ENCODE measurements at regions not wholly inside any gene's neighbourhood (a gene's known extent, or its start where the extent isn't known, plus 50 kb on each side); places are given as distances from the start of the nearest gene placed in this dataset.
"Not testable (repeated sequence)": the region's sequence is repeated elsewhere in the genome, so short reads cannot be mapped to it uniquely, and the experiment has no call there.

DNA sequence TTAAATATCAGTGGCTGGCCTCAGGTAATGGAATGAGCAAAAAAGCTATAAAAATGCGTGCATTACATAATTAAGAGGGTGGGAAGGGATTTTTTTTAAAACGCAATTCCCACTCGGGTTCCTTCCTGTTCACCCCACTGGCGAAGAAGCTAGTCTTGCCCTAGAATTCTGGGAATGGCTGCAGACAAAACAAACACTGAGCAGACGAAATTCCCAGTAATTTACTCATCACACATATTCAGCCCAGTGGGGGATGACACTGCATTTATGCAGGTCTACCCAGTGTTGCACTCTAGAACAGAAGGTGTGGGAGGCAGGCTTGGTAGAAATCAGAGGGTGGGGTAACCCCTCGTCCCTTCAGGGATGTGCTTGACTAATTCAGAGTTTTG lies 2695.0 kb upstream of the DEFB115 start:
- Mint-ChIP-seq H3K4me1 (ENCODE audit: low read depth) (no peaks in the 10 kb centered on the region), H3K27ac (no peak overlapping the region), H3K27me3 (no peaks in the 10 kb centered on the region), H3K4me3 (no peak overlapping the region), H3K36me3 (ENCODE audit: low read depth) (peaks cover 26% of the 10 kb centered on the region), H3K9me3 (peaks cover 45% of the 10 kb centered on the region)

DNA sequence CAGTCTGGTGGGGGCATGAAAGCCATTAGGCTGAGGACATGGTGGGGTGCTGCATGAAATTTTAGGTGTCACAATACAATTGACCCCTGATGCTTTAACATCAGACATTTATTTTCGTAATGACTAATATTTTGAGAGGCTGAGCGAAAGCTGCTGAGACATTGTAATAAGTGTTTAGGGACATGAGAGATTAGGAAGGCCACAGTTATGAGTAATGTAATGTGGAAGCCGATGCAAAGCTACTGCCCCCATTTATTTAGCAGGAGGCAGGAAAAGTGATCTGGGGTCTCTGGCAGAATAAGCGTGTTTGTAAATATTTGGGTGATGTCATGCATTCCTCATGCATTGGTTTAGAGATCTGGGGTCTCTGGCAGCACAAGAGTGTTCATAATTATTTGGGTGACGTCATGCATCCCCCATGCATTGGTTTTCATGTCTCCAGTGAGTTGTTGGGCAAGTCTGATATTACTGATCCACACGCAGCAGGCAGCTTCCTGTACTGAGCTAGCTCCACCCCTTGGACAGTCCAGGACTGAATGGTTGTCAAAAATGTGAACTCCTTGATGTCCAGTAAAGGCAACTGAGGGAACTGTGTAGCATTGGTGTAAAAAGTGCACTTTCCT lies 2694.5 kb upstream of the DEFB115 start:
- Mint-ChIP-seq H3K36me3 (ENCODE audit: low read depth) (peaks cover 26% of the 10 kb centered on the region), H3K9me3 (peaks cover 43% of the 10 kb centered on the region)
- H3K4me3 Mint-ChIP-seq; H3K4me1 Mint-ChIP-seq (ENCODE audit: low read depth); H3K27me3 Mint-ChIP-seq; H3K27ac Mint-ChIP-seq: not testable (repeated sequence)

DNA sequence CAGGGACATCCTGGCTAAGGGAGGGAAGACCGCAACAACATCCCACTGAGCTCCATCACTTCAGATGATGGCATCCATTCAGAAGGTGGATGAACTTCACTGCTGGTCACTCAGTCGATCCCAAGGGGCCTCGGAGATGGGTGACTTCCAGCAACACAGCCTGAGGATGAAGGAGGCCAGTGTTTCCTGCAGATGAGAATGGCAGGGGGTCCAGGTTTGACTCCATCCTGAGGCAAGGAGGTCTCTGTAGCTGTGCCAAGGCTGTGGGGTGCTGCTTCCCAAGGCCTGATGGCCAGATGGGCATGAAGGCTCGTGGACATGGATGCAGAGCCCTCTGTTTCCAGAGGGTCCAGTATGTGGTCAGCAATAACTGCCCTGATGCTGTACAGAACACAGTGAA lies 2693.4 kb upstream of the DEFB115 start:
- Mint-ChIP-seq H3K36me3 (ENCODE audit: low read depth) (peaks cover 26% of the 10 kb centered on the region), H3K9me3 (peaks cover 38% of the 10 kb centered on the region)
- H3K4me1 Mint-ChIP-seq (ENCODE audit: low read depth); H3K27ac Mint-ChIP-seq; H3K4me3 Mint-ChIP-seq; H3K27me3 Mint-ChIP-seq: not testable (repeated sequence)

DNA sequence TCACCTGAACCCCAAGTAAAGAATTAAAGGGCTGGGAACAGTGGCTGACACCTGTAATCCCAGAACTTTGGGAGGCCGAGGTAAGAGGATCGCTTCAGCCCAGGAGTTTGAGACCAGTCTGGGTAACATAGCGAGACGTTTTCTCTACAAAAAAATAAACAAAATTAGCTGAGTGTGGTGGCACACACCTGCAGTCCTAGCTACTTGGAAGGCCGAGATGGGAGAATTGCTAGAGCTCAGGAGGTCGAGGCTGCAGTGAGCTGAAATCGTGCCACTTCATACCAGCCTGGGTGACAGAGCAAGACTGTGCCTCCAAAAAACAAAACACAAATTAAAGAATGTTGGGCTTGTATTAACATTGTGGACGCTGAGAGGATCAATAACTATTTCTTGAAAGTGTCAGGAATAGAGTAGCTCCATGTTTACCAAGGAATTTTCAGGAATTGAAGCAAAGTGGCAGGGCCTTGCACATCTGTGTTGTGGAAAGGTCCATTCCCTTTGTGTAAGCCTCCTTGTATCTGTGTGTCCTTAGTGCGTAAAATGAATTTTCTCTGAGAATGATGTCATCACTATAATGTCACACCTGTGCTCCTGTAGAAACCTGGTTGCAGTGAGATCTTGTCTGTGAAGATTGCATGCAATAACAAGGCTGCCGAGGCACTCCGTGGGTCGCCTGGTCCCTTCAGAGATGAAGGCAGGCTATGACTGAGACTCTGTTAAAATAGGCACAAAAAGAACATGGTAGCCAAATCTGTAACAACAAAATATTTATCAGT lies 2692.6 kb upstream of the DEFB115 start:
- not testable (repeated sequence) for H3K4me1 Mint-ChIP-seq (ENCODE audit: low read depth); H3K4me3 Mint-ChIP-seq; H3K27ac Mint-ChIP-seq; H3K27me3 Mint-ChIP-seq
- Mint-ChIP-seq H3K36me3 (ENCODE audit: low read depth) (peaks cover 26% of the 10 kb centered on the region), H3K9me3 (peaks cover 38% of the 10 kb centered on the region)

DNA sequence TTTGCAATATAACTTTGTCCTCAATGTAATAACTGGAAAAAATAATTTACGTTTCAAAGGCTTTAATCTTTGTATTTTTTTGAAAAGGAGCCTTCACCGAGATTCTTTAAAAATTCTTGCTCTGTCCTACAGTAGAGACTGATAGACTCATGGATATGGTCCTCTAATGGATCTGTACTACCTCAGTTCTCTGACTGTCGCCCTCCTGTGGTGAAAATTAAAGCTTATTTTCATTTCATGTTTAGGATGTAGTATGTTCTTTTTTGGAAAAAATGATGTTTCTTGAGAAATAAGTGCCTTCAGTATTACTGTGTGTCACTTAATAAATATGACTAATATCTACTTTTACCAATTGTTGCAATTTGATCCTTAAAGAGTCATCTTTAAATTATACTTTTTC lies 2681.5 kb upstream of the DEFB115 start:
- H3K9me3 Mint-ChIP-seq; H3K4me3 Mint-ChIP-seq; H3K27ac Mint-ChIP-seq; H3K4me1 Mint-ChIP-seq (ENCODE audit: low read depth); H3K27me3 Mint-ChIP-seq: not testable (repeated sequence)
- H3K36me3 Mint-ChIP-seq (ENCODE audit: low read depth): peaks cover 30% of the 10 kb centered on the region

DNA sequence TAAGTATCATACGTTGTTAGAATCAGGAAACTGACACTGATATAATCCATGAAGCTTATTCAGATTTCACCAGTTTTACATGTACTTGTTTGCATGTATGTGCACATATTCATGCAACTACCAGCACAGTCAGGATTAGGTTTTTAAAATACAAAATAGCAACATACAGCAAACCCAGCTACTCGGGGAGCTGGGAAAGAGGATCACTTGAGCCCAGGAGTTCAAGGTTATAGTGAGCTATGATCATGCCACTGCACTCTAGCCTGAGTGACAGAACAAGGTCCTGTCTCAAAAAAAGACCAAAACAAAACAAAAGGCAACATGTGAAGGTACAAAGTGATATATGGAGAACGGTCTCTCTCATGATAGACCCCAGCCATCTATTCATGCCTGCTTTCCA lies 2665.8 kb upstream of the DEFB115 start:
- H3K27me3 Mint-ChIP-seq, H3K9me3 Mint-ChIP-seq, H3K4me3 Mint-ChIP-seq, H3K27ac Mint-ChIP-seq: not testable (repeated sequence)
- peaks cover 22% of the 10 kb centered on the region for H3K36me3 Mint-ChIP-seq (ENCODE audit: low read depth)
- peaks cover 16% of the 10 kb centered on the region for H3K4me1 Mint-ChIP-seq (ENCODE audit: low read depth)

DNA sequence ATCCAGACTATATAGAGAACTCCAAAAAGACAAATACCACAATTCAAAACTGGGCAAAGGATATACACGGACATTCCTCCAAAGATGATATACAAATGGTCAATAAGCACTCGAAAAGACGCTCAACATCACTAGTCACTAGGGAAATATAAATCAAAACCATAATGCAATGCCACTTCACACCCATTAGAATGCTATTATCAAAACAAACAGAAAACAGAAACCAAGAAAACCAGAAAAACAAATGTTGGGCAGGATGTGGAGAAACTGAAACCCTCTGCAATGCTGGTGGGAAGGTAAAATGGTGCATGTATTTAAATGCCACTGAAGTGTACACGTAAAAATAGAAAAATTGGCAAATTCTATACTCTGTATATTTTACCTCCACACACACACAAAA lies 2664.1 kb upstream of the DEFB115 start:
- not testable (repeated sequence) for H3K4me3 Mint-ChIP-seq, H3K9me3 Mint-ChIP-seq, H3K27ac Mint-ChIP-seq, H3K27me3 Mint-ChIP-seq
- Mint-ChIP-seq H3K36me3 (ENCODE audit: low read depth) (peaks cover 29% of the 10 kb centered on the region), H3K4me1 (ENCODE audit: low read depth) (peaks cover 29% of the 10 kb centered on the region)

DNA sequence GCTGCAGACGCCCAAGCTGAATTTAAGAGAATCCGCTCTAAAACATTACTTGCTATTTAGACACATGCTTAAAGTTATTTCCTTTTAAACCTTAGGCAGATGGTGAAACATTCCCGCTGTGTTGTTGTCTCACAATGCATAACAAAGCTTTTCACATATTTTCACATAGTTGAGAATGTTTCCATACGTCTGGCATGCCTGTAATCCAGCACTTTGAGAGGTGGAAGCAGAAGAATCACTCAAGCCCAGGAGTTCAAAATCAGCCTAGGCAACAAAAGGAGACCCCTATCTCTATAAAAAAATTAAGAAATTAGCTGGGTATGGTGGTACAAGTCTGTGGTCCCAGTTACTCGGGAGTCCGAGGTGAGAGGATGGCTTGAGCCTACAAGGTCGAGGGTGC lies 2663.0 kb upstream of the DEFB115 start:
- H3K4me3 Mint-ChIP-seq, H3K27ac Mint-ChIP-seq, H3K27me3 Mint-ChIP-seq, H3K9me3 Mint-ChIP-seq: not testable (repeated sequence)
- Mint-ChIP-seq H3K36me3 (ENCODE audit: low read depth) (peaks cover 26% of the 10 kb centered on the region), H3K4me1 (ENCODE audit: low read depth) (peaks cover 29% of the 10 kb centered on the region)

DNA sequence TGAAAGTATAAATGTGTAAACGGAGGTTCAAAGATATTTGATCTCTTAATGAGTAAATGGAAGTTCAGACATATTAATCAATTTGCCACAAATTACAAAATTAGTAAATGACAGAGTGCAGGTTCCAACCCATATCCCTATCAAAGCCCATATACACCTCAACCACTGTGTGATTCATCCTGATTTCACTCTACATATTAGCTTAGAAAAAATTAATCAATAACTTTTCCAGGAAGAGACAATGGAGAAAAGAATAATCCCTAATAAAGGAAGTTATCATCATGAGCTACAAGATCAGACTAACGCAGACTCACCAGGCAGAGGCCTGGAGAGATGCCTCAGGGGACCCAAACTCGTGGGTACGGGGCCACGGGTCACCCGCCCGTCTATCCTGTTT lies 2655.5 kb upstream of the DEFB115 start:
- Mint-ChIP-seq H3K36me3 (ENCODE audit: low read depth) (peaks cover 13% of the 10 kb centered on the region), H3K9me3 (peaks cover 15% of the 10 kb centered on the region), H3K4me1 (ENCODE audit: low read depth) (peaks cover 32% of the 10 kb centered on the region), H3K4me3 (peak overlapping the region; percentile 91), H3K27ac (peak overlapping the region; percentile 72)
- not testable (repeated sequence) for H3K27me3 Mint-ChIP-seq

DNA sequence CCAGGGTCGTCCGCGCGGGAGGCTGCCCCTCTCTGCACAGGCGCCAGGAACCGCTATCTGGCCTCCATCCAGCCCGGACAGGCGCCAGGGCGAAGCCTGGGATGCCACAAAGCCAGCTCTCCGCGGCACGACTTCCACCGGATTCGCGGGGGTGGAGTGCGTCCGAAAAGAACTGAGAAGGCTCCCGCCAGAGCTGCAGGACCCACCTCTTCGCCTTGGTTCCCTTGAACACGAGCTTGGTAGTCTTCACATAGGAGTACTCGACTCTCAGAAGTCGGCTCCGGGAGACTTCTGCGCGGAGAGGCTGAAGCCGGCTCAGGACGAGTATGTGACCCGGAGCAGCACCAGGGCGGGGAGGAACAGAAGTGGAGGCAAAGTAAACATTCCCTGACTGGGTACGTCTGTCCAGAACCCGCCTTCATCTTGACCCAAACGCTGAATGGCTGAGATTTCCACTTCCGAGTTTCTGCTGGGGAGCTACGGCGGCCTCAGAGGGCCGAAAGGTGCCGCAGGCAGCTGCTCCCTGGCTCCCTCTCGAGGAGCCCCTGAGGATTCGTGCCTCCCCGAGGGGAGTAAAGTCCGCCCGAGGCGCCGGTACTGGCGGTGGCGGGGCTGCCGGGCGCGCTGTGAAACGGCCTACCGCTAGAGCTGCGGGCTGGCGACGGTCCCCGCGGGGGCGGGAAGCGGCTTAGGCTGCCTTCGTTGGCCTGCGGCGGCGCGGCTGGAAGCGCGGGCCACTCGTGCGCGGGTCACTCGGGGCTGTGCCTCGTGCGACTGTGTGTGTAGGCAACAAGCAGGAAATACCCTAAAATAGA lies 2654.9 kb upstream of the DEFB115 start:
- not testable (repeated sequence) for H3K27me3 Mint-ChIP-seq; H3K36me3 Mint-ChIP-seq (ENCODE audit: low read depth)
- peaks cover 15% of the 10 kb centered on the region for H3K9me3 Mint-ChIP-seq
- peak overlapping the region; percentile 91 for H3K4me3 Mint-ChIP-seq
- peaks cover 28% of the 10 kb centered on the region for H3K4me1 Mint-ChIP-seq (ENCODE audit: low read depth)
- H3K27ac Mint-ChIP-seq: peak overlapping the region; percentile 90

DNA sequence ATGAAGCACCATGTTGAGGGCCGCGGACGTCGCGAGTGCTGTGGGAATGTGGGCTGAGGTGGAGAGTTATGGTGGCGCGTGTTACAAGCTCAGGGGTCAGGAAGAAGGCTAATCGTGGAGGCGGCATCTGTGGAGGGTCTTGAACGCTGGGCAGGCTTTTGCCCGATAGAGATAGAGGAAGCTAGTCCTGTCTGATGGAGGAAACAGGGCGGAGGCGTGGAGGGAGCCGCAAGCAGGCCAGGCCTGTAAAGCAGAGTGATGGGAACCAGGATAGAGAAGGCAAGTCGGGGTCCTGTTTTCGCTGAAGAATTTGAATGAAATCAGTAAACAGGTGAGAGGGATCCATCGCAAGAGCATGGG lies 2654.3 kb upstream of the DEFB115 start:
- Mint-ChIP-seq H3K9me3 (peaks cover 15% of the 10 kb centered on the region), H3K4me3 (peak overlapping the region; percentile 91), H3K27ac (peak overlapping the region; percentile 83), H3K4me1 (ENCODE audit: low read depth) (peaks cover 24% of the 10 kb centered on the region)
- H3K36me3 Mint-ChIP-seq (ENCODE audit: low read depth); H3K27me3 Mint-ChIP-seq: not testable (repeated sequence)

DNA sequence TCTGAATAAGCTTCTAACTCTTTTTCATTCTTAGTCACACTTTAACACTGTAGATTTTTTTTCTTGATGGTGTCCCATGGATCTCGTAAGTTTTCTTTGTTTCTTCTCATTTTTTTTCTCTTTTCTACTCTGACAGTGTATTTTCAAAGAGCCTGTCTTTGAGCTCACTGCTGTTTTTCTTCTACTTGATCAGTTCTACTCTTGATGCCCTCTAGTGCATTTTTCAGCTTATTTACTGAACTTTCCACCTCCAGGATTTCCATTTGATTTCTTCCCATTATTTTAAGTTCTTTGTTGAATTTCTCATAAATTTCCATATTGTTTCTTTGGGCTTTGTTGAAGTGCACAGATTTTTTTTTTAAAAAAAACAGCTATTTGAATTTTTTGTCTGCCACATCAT lies 2641.1 kb upstream of the DEFB115 start:
- H3K9me3 Mint-ChIP-seq: peaks cover 51% of the 10 kb centered on the region
- H3K4me1 Mint-ChIP-seq (ENCODE audit: low read depth): no peaks in the 10 kb centered on the region
- no peaks in the 10 kb centered on the region for H3K36me3 Mint-ChIP-seq (ENCODE audit: low read depth)
- H3K4me3 Mint-ChIP-seq: no peak overlapping the region
- no peaks in the 10 kb centered on the region for H3K27me3 Mint-ChIP-seq
- H3K27ac Mint-ChIP-seq: no peak overlapping the region

DNA sequence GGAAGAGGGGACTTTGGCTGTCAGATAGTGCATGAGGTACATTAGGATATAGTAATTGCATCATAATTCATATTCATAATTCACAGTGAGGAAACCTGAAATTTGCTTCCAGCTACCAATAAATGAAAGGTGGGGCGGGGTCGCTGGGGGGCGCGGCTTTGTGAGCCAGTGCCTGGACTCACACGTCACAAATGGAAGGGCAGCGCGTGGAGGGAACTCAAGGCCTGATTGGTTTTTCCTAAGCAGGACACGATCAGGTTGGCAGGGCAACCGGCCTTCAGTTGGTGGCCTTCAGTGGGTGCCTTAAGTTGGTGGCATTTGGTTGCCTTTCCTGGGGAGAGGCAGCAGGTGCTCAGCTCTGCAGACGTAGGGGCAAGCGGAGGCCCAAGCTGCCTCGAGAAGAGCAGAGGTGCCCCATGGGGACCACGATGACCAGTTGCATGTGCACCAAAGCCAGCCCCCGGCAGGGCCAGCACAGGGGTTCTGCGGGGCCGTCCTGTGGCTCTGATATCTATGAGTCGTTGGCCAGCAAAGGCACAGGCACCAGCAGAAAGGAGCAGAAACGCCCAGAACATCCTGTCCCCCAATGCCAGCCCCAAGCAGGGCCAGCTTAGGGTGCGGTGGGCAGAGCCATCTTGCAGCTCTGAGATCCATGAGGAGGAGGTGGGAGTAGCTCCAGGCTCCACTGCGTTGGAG lies 2637.4 kb upstream of the DEFB115 start:
- not testable (repeated sequence) for H3K27me3 Mint-ChIP-seq; H3K4me3 Mint-ChIP-seq; H3K27ac Mint-ChIP-seq; H3K36me3 Mint-ChIP-seq (ENCODE audit: low read depth); H3K4me1 Mint-ChIP-seq (ENCODE audit: low read depth)
- peaks cover 30% of the 10 kb centered on the region for H3K9me3 Mint-ChIP-seq

DNA sequence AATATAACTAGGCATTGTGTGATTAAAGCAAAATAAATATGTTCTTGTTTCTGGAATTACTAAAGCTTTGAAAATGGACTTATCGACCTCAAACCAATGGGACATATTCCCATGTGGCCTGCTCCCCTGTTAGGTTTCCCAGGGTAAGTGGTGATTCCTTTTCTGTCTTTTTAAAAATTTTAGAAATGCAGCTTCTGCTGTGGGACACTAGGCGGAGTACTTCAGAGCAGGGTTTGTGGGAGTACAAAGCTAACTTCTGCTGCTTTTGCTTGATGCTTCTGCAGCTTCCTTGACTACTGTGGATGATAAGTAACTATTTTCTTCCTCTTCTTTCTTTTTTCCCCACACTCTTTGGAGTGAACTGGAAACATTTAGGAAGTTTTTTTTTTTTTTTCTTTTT lies 2632.4 kb upstream of the DEFB115 start:
- not testable (repeated sequence) for H3K4me1 Mint-ChIP-seq (ENCODE audit: low read depth); H3K27me3 Mint-ChIP-seq; H3K27ac Mint-ChIP-seq; H3K4me3 Mint-ChIP-seq; H3K36me3 Mint-ChIP-seq (ENCODE audit: low read depth)
- peaks cover 17% of the 10 kb centered on the region for H3K9me3 Mint-ChIP-seq

DNA sequence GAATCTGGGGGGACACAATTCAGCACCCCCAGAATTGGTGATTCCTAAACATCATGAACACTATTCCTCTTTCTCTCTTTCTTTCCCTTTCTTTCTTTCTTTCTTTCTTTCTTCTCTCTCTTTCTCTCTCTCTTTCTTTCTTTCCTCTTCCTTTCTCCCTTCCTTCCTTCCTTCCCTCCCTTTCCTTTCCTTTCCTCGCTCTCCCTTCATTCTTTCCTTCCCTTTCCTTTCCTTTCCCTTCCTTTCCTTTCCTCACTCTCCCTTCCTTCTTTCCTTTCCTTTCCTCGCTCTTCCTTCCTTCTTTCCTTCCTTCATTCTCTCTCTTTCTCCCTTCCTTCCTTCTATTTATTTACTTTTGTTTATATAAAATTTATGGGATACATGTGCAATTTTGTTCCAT lies 2616.6 kb upstream of the DEFB115 start:
- not testable (repeated sequence) for H3K4me3 Mint-ChIP-seq; H3K9me3 Mint-ChIP-seq; H3K4me1 Mint-ChIP-seq (ENCODE audit: low read depth); H3K36me3 Mint-ChIP-seq (ENCODE audit: low read depth); H3K27me3 Mint-ChIP-seq; H3K27ac Mint-ChIP-seq
